ENCODE measurements at regions not wholly inside any gene's neighbourhood (a gene's known extent, or its start where the extent isn't known, plus 50 kb on each side); places are given as distances from the start of the nearest gene placed in this dataset.
"Not testable (repeated sequence)": the region's sequence is repeated elsewhere in the genome, so short reads cannot be mapped to it uniquely, and the experiment has no call there.

- DNase-seq: no peak
Measured at GRCh38 chr5:25448646-25449045, 803.9 kb upstream of the CDH10 start.

- DNase-seq: no peak
Measured at GRCh38 chr5:25448190-25448621, 803.4 kb upstream of the CDH10 start.

- not testable (repeated sequence) for DNase-seq
Measured at GRCh38 chr5:25446061-25446420, 801.3 kb upstream of the CDH10 start.

DNA sequence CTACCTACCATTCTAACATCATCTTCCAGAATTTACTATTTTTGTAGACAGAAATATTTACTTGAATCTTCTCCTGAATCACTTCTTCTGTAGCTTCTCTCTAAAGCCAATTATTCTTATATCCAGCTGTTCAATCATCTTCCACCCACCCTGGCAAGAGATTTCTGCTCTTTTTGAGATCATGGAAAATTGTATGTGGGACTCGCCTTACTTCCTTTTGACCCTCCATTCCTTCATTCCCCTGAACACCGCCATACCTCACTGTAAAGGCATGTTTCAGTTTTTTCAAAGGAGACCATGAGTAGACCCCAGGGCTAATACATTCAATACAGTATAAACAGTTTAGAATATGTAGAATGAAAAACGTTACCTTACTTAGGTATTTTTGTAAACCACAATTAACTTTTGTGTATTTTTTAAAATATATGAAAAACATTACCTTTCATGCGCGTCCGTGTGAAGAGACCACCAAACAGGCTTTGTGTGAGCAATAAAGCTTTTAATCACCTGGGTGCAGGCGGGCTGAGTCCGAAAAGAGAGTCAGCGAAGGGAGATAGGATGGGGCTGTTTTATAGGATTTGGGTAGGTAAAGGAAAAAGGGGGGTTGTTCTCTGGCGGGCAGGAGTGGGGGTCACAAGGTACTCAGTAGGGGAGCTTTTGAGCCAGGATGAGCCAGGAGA lies 800.7 kb upstream of the CDH10 start:
- DNase-seq: not testable (repeated sequence)

DNA sequence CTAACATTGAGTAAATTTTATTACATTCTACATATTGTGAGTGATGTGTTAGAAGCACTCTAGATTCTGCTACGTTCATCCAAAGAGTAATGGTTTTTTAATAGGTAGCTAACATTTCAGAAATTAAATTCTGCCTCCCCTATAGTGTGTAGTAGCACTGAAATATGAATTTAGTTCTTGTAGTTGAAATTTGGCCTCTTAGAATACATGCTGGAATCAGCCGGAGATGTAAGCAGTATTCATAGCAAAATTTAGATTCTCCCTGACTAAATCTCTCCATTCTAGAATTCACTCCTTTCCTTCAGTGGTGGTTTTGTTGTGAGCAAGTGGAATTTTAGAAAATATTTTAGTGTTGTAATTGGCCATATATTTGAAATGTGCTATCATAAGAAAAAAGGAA lies 799.9 kb upstream of the CDH10 start:
- DNase-seq: no peak

- DNase-seq: no peak
Measured at GRCh38 chr5:25441810-25442209, 797.0 kb upstream of the CDH10 start.

DNA sequence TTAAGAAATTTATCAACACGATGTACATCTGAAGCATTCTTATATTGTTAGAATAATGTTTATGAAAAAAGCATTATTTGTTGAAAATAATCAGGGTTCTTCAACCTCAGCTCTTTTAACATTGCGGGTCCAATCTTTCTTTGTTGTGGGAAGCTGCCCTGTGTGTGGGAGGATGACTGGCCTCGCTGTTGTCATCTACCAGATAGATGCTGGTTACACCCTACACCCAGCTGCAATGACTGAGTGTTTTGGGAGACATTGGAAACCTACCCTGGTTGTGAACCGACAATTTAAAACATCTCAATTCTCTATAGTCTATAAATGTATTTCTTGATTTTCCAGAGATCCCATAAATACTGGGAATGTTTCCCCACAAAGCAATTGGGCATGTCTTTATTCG lies 794.2 kb upstream of the CDH10 start:
- no peak for DNase-seq

DNA sequence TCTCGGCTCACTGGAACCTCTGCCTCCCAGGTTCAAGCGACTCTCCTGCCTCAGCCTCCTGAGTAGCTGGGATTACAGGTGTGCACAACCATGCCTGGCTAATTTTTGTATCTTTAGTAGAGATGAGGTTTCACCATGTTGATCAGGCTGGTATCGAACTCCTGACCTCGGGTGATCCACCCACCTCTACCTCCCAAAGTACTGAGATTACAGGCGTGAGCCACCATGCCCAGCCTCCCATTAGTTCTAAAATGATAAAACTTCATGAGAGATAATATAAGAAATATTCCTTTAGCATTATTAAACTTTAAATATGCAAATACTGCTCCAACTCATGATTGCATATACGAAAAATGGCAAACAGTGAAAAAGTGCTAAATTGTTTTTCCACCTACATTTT lies 793.6 kb upstream of the CDH10 start:
- DNase-seq: not testable (repeated sequence)

- no peak for DNase-seq
Measured at GRCh38 chr5:25436452-25436851, 791.7 kb upstream of the CDH10 start.

DNA sequence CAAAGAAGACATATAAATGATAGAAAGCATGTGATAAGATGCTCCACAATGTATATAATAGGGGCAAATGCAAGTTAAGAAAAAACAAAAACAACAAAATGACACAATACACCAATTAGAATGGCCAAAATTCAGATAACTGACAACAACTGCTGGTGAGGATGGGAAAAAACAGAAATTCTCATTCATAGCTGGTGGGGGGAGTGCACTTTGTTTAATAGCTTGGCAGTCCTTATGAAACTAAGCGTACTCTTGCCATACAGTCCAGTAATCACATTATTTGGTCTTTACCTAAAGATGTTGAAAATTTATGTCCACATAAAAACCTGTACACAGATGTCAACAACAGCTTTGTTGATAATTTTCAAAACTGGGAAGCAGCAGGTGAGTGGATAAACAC lies 791.1 kb upstream of the CDH10 start:
- no peak for DNase-seq

DNA sequence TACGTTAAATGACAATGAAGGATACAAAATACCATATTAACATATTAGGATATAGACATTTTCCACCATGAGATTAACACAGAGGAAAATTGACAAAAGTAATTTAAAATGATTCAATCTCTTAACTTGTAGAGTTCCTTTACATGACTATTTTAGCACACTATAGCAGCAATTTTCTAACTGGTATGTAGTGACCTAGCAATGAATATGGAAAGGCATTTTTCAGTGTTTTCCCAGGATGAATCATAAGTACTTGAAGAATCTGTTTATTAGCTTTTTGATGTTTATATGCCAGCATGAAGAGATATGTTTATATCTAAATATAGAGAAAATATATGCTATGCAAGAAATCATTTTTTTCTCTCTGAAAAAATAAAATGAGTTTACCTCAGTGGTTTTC lies 782.5 kb upstream of the CDH10 start:
- DNase-seq: no peak

- DNase-seq: no peak
Measured at GRCh38 chr5:25423271-25423670, 778.5 kb upstream of the CDH10 start.

DNA sequence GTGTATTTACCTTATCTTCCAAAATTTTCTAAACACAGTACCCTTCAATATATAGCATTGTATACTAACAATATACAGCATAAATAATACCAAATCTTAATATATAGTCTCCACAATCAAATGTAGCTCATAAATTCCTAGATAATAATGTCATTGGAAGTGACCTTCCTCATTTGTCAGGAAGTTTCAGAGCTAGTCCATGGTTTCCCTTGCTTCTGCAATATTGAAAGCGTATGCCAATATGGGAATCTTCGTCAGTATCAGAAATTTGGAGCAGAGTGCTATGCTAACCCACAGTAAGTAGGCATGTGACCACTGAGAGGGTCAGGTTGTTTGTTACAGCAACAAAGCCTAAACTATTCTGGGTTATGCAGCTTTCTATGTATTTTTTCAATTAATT lies 774.9 kb upstream of the CDH10 start:
- DNase-seq: no peak

GRCh38 chr5:25418978-25419377 lies 774.2 kb upstream of the CDH10 start:
- no peak for DNase-seq

DNA sequence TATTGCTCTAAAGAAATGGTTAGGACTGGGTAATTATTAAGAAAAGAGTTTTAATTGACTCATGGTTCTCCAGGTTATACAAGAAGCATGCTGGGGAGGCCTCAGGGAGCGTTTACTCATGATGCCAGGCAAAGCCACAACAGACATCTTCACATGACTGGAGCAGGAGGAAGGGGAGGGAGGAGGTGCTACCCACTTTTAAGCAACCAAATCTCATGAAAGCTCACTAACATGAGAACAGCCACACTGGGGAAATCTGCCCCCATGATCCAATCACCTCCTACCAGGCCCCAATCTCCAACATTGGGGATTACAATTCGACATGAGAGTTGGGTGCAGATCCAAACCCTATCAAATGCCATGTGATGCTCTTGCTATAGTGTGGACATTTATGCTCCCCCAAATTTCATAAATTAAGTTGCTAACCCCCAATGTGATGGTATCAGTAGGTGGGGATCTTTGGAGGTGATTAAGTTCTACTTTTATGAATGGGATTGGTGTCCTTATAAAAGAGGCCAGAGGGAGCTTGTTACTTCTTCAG lies 773.6 kb upstream of the CDH10 start:
- DNase-seq: no peak

GRCh38 chr5:25416960-25417359 lies 772.2 kb upstream of the CDH10 start:
- DNase-seq: no peak

GRCh38 chr5:25415970-25416369 lies 771.2 kb upstream of the CDH10 start:
- no peak for DNase-seq

GRCh38 chr5:25414742-25415141 lies 770.0 kb upstream of the CDH10 start:
- no peak for DNase-seq

DNA sequence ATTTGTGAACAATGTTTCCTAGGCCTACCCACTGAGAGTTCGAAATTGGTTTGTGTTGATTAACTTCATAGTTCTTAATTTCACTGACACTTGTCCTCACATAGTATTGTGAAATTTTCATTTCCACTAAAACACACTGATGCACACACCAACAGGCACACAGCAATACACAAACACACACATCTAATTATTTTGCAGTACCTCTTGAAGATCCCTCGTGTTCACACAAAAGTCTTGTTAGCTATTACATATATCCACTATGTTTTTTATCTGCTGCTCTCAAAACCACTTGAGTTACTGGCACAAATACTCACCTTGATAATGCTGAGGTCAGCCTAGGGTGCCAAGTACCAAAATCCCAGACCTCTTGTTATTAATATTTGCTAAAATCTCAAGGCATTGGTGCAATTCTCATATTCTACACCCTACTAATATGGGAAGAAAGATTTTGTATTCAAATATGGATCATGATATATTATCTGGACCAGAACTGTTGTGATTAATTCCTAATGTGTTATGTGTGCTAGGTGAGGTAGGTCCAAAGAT lies 767.4 kb upstream of the CDH10 start:
- no peak for DNase-seq

- DNase-seq: not testable (repeated sequence)
Measured at GRCh38 chr5:25407365-25407764, 762.6 kb upstream of the CDH10 start.

- no peak for DNase-seq
Measured at GRCh38 chr5:25405850-25406249, 761.1 kb upstream of the CDH10 start.

DNA sequence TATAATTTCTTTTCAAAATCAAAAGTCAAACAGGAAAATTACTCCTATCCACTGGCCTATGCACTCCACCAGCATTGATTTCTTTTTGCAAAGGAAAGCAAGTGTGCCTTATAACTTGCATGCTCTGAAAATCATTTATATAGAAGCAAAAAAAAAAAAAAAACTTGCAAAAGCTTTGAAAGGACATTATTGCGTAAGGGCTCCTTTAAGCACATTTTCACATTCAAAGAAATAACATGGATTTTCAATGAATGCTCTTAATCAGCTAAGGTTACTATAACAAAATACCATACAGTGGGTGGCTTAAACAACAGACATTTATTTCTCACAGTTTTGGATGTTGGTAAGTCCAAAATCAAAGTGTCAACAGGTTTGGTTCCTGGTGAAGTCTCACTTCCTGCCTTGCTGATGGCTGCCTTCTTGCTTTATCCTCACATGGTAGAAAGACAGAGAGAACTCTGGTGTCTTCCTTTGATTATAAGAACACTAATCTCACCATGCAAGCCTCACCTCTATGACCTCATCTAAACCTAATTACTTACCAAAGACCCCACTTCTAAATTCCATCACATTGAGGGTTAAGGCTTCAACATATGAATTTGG lies 755.2 kb upstream of the CDH10 start:
- no peak for DNase-seq

GRCh38 chr5:25393957-25394356 lies 749.2 kb upstream of the CDH10 start:
- no peak for DNase-seq

DNA sequence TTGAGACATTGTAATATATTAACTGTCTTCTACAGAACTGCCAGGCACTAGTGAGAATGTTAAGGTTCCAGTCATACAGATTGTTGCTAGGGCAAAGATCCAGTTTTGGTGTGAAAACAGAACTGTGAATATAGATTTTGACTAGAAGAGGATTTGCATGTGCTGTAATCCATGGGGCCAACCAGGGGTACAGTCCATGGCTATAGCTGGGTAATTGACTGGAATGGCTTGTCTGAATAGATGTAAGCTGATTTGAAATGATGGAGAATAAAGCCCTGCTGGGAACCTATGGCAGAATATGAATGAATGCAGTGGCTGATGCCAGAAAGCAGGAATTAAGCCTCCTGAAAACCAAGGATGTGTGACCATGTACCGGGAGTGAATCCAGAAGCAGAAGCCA lies 748.5 kb upstream of the CDH10 start:
- peak in 1 of 2 experiments; percentile 26 for DNase-seq

GRCh38 chr5:25387953-25388352 lies 743.2 kb upstream of the CDH10 start:
- no peak for DNase-seq

Measured in NCI-H524 (cell line).